BLaER1 (cell line): ENCODE measurements at regions not wholly inside any gene's neighbourhood (a gene's known extent, or its start where the extent isn't known, plus 50 kb on each side); places are given as distances from the start of the nearest gene placed in this dataset.
"Not testable (repeated sequence)": the region's sequence is repeated elsewhere in the genome, so short reads cannot be mapped to it uniquely, and the experiment has no call there.

Experiments
- H3K27ac ChIP-seq: shearing (Covaris generic); formaldehyde crosslinking; 2 replicates; pipeline ENCODE4 v1.8.1; 2022
- H3K27me3 ChIP-seq: shearing (Covaris generic); formaldehyde crosslinking; 2 replicates; pipeline ENCODE4 v1.8.1; 2022
- H3K36me3 ChIP-seq: shearing (Covaris generic); formaldehyde crosslinking; 2 replicates; pipeline ENCODE4 v1.8.1; 2022
- H3K4me1 ChIP-seq: shearing (Covaris generic); formaldehyde crosslinking; 2 replicates; pipeline ENCODE4 v1.8.1; 2022
- H3K4me2 ChIP-seq: shearing (Covaris generic); formaldehyde crosslinking; 2 replicates; pipeline ENCODE4 v1.8.1; 2022
- H3K4me3 ChIP-seq: shearing (Covaris generic); formaldehyde crosslinking; 2 replicates; pipeline ENCODE4 v1.8.1; 2022
- H3K9ac ChIP-seq: shearing (Covaris generic); formaldehyde crosslinking; 2 replicates; pipeline ENCODE4 v1.8.1; 2022
- H3K9me3 ChIP-seq: shearing (Covaris generic); formaldehyde crosslinking; 2 replicates; pipeline ENCODE4 v1.8.1; 2022
- H4K20me1 ChIP-seq: shearing (Covaris generic); formaldehyde crosslinking; 2 replicates; pipeline ENCODE4 v1.8.1; 2022

GRCh38 chr2:87222131-87222530 lies 200.5 kb upstream of the PLGLB1 start:
- not testable (repeated sequence) for H4K20me1 ChIP-seq, H3K9me3 ChIP-seq, H3K4me3 ChIP-seq, H3K4me1 ChIP-seq, H3K9ac ChIP-seq, H3K36me3 ChIP-seq, H3K4me2 ChIP-seq, H3K27ac ChIP-seq, H3K27me3 ChIP-seq

- not testable (repeated sequence) for H3K27me3 ChIP-seq, H4K20me1 ChIP-seq, H3K27ac ChIP-seq, H3K4me2 ChIP-seq, H3K4me1 ChIP-seq, H3K4me3 ChIP-seq, H3K9ac ChIP-seq, H3K36me3 ChIP-seq, H3K9me3 ChIP-seq
Measured at GRCh38 chr2:87223873-87224272, 202.2 kb upstream of the PLGLB1 start.

- not testable (repeated sequence) for H3K9ac ChIP-seq, H3K36me3 ChIP-seq, H3K27me3 ChIP-seq, H3K4me1 ChIP-seq, H3K27ac ChIP-seq, H3K4me2 ChIP-seq, H3K9me3 ChIP-seq, H3K4me3 ChIP-seq, H4K20me1 ChIP-seq
Measured at GRCh38 chr2:87229091-87229689, 207.5 kb upstream of the PLGLB1 start.

GRCh38 chr2:87229964-87230363 lies 208.3 kb upstream of the PLGLB1 start:
- H3K36me3 ChIP-seq, H3K4me2 ChIP-seq, H3K4me3 ChIP-seq, H3K27me3 ChIP-seq, H3K4me1 ChIP-seq, H3K9ac ChIP-seq, H3K9me3 ChIP-seq, H4K20me1 ChIP-seq, H3K27ac ChIP-seq: not testable (repeated sequence)

GRCh38 chr2:87235333-87235981 lies 213.8 kb upstream of the PLGLB1 start:
- H3K4me1 ChIP-seq, H3K4me2 ChIP-seq, H3K36me3 ChIP-seq, H3K27me3 ChIP-seq, H3K27ac ChIP-seq, H3K4me3 ChIP-seq, H3K9me3 ChIP-seq, H4K20me1 ChIP-seq, H3K9ac ChIP-seq: not testable (repeated sequence)

- H3K4me3 ChIP-seq, H3K9me3 ChIP-seq, H3K27ac ChIP-seq, H3K9ac ChIP-seq, H3K27me3 ChIP-seq, H4K20me1 ChIP-seq, H3K4me2 ChIP-seq, H3K36me3 ChIP-seq, H3K4me1 ChIP-seq: not testable (repeated sequence)
Measured at GRCh38 chr2:87237570-87238336, 216.1 kb upstream of the PLGLB1 start.

- H3K27me3 ChIP-seq, H3K4me2 ChIP-seq, H4K20me1 ChIP-seq, H3K36me3 ChIP-seq, H3K4me1 ChIP-seq, H3K4me3 ChIP-seq, H3K27ac ChIP-seq, H3K9ac ChIP-seq, H3K9me3 ChIP-seq: not testable (repeated sequence)
Measured at GRCh38 chr2:87239558-87240215, 218.0 kb upstream of the PLGLB1 start.

GRCh38 chr2:87246066-87246717 lies 224.5 kb upstream of the PLGLB1 start:
- H3K9ac ChIP-seq, H3K36me3 ChIP-seq, H3K27me3 ChIP-seq, H4K20me1 ChIP-seq, H3K4me2 ChIP-seq, H3K9me3 ChIP-seq, H3K4me3 ChIP-seq, H3K27ac ChIP-seq, H3K4me1 ChIP-seq: not testable (repeated sequence)

- not testable (repeated sequence) for H3K27me3 ChIP-seq, H3K4me2 ChIP-seq, H4K20me1 ChIP-seq, H3K9me3 ChIP-seq, H3K36me3 ChIP-seq, H3K4me1 ChIP-seq, H3K4me3 ChIP-seq, H3K27ac ChIP-seq, H3K9ac ChIP-seq
Measured at GRCh38 chr2:87252046-87252445, 230.4 kb upstream of the PLGLB1 start.

- not testable (repeated sequence) for H3K4me2 ChIP-seq, H3K27me3 ChIP-seq, H3K9ac ChIP-seq, H3K4me1 ChIP-seq, H3K27ac ChIP-seq, H3K4me3 ChIP-seq, H3K9me3 ChIP-seq, H3K36me3 ChIP-seq, H4K20me1 ChIP-seq
Measured at GRCh38 chr2:87254562-87254961, 232.9 kb upstream of the PLGLB1 start.

GRCh38 chr2:87255410-87255809 lies 233.8 kb upstream of the PLGLB1 start:
- H3K4me2 ChIP-seq, H3K36me3 ChIP-seq, H3K27me3 ChIP-seq, H3K9ac ChIP-seq, H3K4me3 ChIP-seq, H3K9me3 ChIP-seq, H3K27ac ChIP-seq, H4K20me1 ChIP-seq, H3K4me1 ChIP-seq: not testable (repeated sequence)

- H3K27ac ChIP-seq, H3K36me3 ChIP-seq, H3K27me3 ChIP-seq: not testable (repeated sequence)
Measured at GRCh38 chr2:87258887-87259286, 237.2 kb upstream of the PLGLB1 start.

GRCh38 chr2:87262184-87262702 lies 240.6 kb upstream of the PLGLB1 start:
- not testable (repeated sequence) for H3K4me3 ChIP-seq, H3K9ac ChIP-seq, H3K4me1 ChIP-seq, H4K20me1 ChIP-seq, H3K4me2 ChIP-seq, H3K36me3 ChIP-seq, H3K27ac ChIP-seq, H3K9me3 ChIP-seq, H3K27me3 ChIP-seq

More at GRCh38 chr2:87258887-87259286, 237.2 kb upstream of the PLGLB1 start:
- H3K4me3 ChIP-seq, H4K20me1 ChIP-seq, H3K9me3 ChIP-seq, H3K4me1 ChIP-seq, H3K9ac ChIP-seq, H3K4me2 ChIP-seq: not testable (repeated sequence)

GRCh38 chr2:87263868-87264518 lies 242.3 kb upstream of the PLGLB1 start:
- H3K27me3 ChIP-seq, H3K36me3 ChIP-seq, H3K4me2 ChIP-seq, H3K27ac ChIP-seq, H3K4me1 ChIP-seq, H3K9me3 ChIP-seq, H3K4me3 ChIP-seq, H4K20me1 ChIP-seq, H3K9ac ChIP-seq: not testable (repeated sequence)
